ENCODE measurements at regions not wholly inside any gene's neighbourhood (a gene's known extent, or its start where the extent isn't known, plus 50 kb on each side); places are given as distances from the start of the nearest gene placed in this dataset.

GRCh38 chr10:114761205-114762193, 60.1 kb upstream of the FHIP2A start:
- no peak for DNase-seq (ENCODE audit: low read depth, low spot score)
- in situ Hi-C loops (cut with HindIII; ENCODE audit: low pct_unique_long_range_greater_than_20kb, low sequenced_read_pairs): no loop called here

- in situ Hi-C loops (cut with HindIII; ENCODE audit: low pct_unique_long_range_greater_than_20kb, low sequenced_read_pairs): no loop called here
- DNase-seq (ENCODE audit: low read depth, low spot score): no peak
Measured at GRCh38 chr10:114762811-114763210, 58.8 kb upstream of the FHIP2A start.

GRCh38 chr10:114764656-114765055, 56.9 kb upstream of the FHIP2A start:
- in situ Hi-C loops (cut with HindIII; ENCODE audit: low pct_unique_long_range_greater_than_20kb, low sequenced_read_pairs): no loop called here
- no peak for DNase-seq (ENCODE audit: low read depth, low spot score)

- DNase-seq (ENCODE audit: low read depth, low spot score): no peak
- in situ Hi-C loops (cut with HindIII; ENCODE audit: low pct_unique_long_range_greater_than_20kb, low sequenced_read_pairs): no loop called here
Measured at GRCh38 chr10:114766470-114766869, 55.1 kb upstream of the FHIP2A start.

- in situ Hi-C loops (cut with HindIII; ENCODE audit: low pct_unique_long_range_greater_than_20kb, low sequenced_read_pairs): no loop called here
- no peak for DNase-seq (ENCODE audit: low read depth, low spot score)
Measured at GRCh38 chr10:114767101-114767985, 54.2 kb upstream of the FHIP2A start.

- no peak for DNase-seq (ENCODE audit: low read depth, low spot score)
- in situ Hi-C loops (cut with HindIII; ENCODE audit: low pct_unique_long_range_greater_than_20kb, low sequenced_read_pairs): no loop called here
Measured at GRCh38 chr10:114767986-114768821, 53.4 kb upstream of the FHIP2A start.

- in situ Hi-C loops (cut with HindIII; ENCODE audit: low pct_unique_long_range_greater_than_20kb, low sequenced_read_pairs): no loop called here
Measured at GRCh38 chr10:114770009-114770408, 51.6 kb upstream of the FHIP2A start.

GRCh38 chr10:114771157-114771556, 50.4 kb upstream of the FHIP2A start:
- no peak for DNase-seq (ENCODE audit: low read depth, low spot score)
- in situ Hi-C loops (cut with HindIII; ENCODE audit: low pct_unique_long_range_greater_than_20kb, low sequenced_read_pairs): no loop called here

More at GRCh38 chr10:114770009-114770408, 51.6 kb upstream of the FHIP2A start:
- no peak for DNase-seq (ENCODE audit: low read depth, low spot score)

GRCh38 chr10:114771749-114772148, 49.8 kb upstream of the FHIP2A start:
- no peak for DNase-seq (ENCODE audit: low read depth, low spot score)
- in situ Hi-C loops (cut with HindIII; ENCODE audit: low pct_unique_long_range_greater_than_20kb, low sequenced_read_pairs): no loop called here
